Skeletal muscle satellite cell (primary cell): ENCODE measurements at regions not wholly inside any gene's neighbourhood (a gene's known extent, or its start where the extent isn't known, plus 50 kb on each side); places are given as distances from the start of the nearest gene placed in this dataset.
A peak's percentile ranks its signal among the peaks of the same experiment; 100 is the strongest.

ENCODE experiments used
- H3K27me3 ChIP-seq: 2 replicates; pipeline ENCODE4 v1.7.0; 2013; ENCODE audit warnings: low read length; ENCODE audit not compliant: control insufficient read depth, insufficient read depth
- H3K36me3 ChIP-seq: 2 replicates; pipeline ENCODE4 v1.7.0; 2013; ENCODE audit warnings: mild to moderate bottlenecking, control low read depth, low read length; ENCODE audit not compliant: insufficient read depth
- H3K4me1 ChIP-seq: 2 replicates; pipeline ENCODE4 v1.7.0; 2013; ENCODE audit warnings: low read length; ENCODE audit not compliant: control insufficient read depth, insufficient read depth
- H3K4me2 ChIP-seq: 2 replicates; pipeline ENCODE4 v1.7.0; 2013; ENCODE audit warnings: mild to moderate bottlenecking, low read length
- H3K4me3 ChIP-seq: 2 replicates; pipeline ENCODE4 v1.7.0; 2013; ENCODE audit warnings: low read length
- H3K9ac ChIP-seq: 2 replicates; pipeline ENCODE4 v1.7.0; 2013; ENCODE audit warnings: mild to moderate bottlenecking, low read depth, low read length, moderate library complexity
- H3K9me3 ChIP-seq: replicated peaks from 2 replicates; pipeline ENCODE4 v1.7.0; 2013; ENCODE audit warnings: mild to moderate bottlenecking, control low read depth, low read length

- Histone ChIP-seq H3K9me3 (no peaks in the 10 kb centered on the region), H3K4me2 (no peak overlapping the region), H3K4me3 (no peak overlapping the region), H3K27me3 (no peaks in the 10 kb centered on the region), H3K36me3 (no peaks in the 10 kb centered on the region), H3K9ac (no peak overlapping the region), H3K4me1 (no peaks in the 10 kb centered on the region)
Observed at GRCh38 chr3:157820157-157820517, 286.1 kb downstream of the SHOX2 start.

GRCh38 chr3:157819270-157820156, 286.7 kb downstream of the SHOX2 start:
- Histone ChIP-seq H3K4me1 (no peaks in the 10 kb centered on the region), H3K27me3 (no peaks in the 10 kb centered on the region), H3K36me3 (no peaks in the 10 kb centered on the region), H3K4me2 (no peak overlapping the region), H3K9ac (no peak overlapping the region), H3K4me3 (no peak overlapping the region), H3K9me3 (no peaks in the 10 kb centered on the region)

- Histone ChIP-seq H3K9me3 (no peaks in the 10 kb centered on the region), H3K4me3 (no peak overlapping the region), H3K27me3 (no peaks in the 10 kb centered on the region), H3K9ac (no peak overlapping the region), H3K4me1 (no peaks in the 10 kb centered on the region), H3K36me3 (no peaks in the 10 kb centered on the region), H3K4me2 (no peak overlapping the region)
Observed at GRCh38 chr3:157816896-157817295, 289.3 kb downstream of the SHOX2 start.

DNA sequence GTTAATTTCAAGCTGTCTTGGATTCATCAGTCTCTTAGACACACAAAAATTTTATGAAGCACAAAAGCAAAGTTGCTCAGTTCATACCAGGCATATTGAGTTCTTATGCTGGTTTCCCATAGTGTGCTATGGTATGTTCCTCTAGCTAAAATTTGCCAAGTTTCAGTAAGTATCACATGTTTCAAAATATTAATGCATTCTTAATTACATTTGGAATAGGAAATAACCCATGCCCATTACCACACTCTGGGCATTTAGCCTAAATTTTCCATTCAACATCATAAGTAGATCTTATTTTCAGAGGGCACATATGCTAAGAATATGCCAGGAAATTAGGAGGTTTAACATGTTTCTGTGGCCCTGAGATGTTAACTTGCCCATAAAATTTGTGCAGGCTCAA, 289.9 kb downstream of the SHOX2 start:
- Histone ChIP-seq H3K4me3 (no peak overlapping the region), H3K27me3 (no peaks in the 10 kb centered on the region), H3K4me1 (no peaks in the 10 kb centered on the region), H3K36me3 (no peaks in the 10 kb centered on the region), H3K4me2 (no peak overlapping the region), H3K9ac (no peak overlapping the region), H3K9me3 (no peaks in the 10 kb centered on the region)

- no peak overlapping the region for H3K4me3 ChIP-seq
- no peaks in the 10 kb centered on the region for H3K9me3 ChIP-seq
- no peaks in the 10 kb centered on the region for H3K36me3 ChIP-seq
- no peak overlapping the region for H3K4me2 ChIP-seq
- H3K4me1 ChIP-seq, result no peaks in the 10 kb centered on the region
- no peak overlapping the region for H3K9ac ChIP-seq
- H3K27me3 ChIP-seq, result no peaks in the 10 kb centered on the region
Observed at GRCh38 chr3:157815739-157816138, 290.5 kb downstream of the SHOX2 start.

DNA sequence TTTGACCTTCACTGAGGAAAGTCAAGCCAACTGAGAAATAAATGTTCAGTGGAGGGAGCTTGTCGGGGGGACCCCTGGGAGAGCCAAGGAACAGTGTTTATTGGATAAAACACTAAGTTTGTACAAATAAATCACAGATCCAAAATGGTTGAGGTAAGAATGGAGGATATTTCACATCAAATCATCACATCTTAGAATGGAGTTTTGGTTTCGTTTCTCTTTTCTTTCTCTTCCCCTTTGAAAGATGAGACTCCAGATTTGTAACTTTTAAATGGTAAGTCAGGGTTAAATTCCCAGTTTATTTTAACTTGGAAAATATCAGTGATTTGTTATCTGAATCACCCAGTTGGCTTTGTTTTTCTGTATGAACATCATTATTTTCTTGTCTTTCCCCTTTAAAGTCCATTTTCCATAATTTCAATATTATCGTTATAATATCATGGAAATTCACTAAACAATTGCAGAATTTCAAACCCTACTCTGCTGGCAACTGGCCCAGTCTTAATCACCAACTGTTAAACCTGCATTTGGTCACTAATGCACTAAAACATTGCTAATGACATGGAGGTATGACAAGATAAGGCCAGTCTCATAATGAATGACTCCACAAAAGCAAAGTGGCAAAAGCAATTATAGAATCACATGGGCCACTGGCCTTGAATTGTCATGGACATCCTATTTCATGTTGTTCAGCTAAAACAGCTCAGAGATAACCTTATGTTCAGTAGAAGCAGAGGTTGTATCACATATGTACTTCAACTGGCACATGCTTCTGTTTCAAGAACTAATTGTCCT, 295.1 kb downstream of the SHOX2 start:
- H3K9me3 ChIP-seq, result no peaks in the 10 kb centered on the region
- no peaks in the 10 kb centered on the region for H3K4me1 ChIP-seq
- no peak overlapping the region for H3K4me2 ChIP-seq
- no peaks in the 10 kb centered on the region for H3K36me3 ChIP-seq
- no peak overlapping the region for H3K4me3 ChIP-seq
- H3K27me3 ChIP-seq, result no peaks in the 10 kb centered on the region
- no peak overlapping the region for H3K9ac ChIP-seq

GRCh38 chr3:157807280-157807679, 298.9 kb downstream of the SHOX2 start:
- Histone ChIP-seq H3K36me3 (no peaks in the 10 kb centered on the region), H3K4me2 (no peak overlapping the region), H3K9me3 (no peaks in the 10 kb centered on the region), H3K4me1 (no peaks in the 10 kb centered on the region), H3K4me3 (no peak overlapping the region), H3K9ac (no peak overlapping the region), H3K27me3 (no peaks in the 10 kb centered on the region)

DNA sequence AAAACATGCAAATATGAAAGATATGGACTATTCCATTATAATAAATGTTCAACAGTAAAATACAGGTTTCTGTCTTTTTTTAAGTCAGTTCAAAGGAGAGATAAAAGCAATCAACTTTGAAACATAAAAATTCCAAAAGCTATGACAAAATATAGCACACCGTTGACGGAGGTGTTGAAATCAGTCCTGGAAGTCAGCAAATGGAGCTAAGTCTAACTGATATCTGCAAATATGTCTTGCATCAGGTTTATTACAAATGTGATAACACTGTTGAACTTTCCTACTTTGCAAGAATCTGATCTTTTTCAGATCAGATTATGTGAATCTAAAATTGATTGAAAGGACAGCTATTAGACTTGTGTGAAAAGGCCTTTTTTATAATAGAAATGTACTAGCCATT, 300.7 kb downstream of the SHOX2 start:
- Histone ChIP-seq H3K4me2 (no peak overlapping the region), H3K9ac (no peak overlapping the region), H3K36me3 (no peaks in the 10 kb centered on the region), H3K4me3 (no peak overlapping the region), H3K27me3 (no peaks in the 10 kb centered on the region), H3K4me1 (no peaks in the 10 kb centered on the region), H3K9me3 (no peaks in the 10 kb centered on the region)

- H3K4me3 ChIP-seq, result no peak overlapping the region
- H3K27me3 ChIP-seq, result no peaks in the 10 kb centered on the region
- no peaks in the 10 kb centered on the region for H3K36me3 ChIP-seq
- peaks cover 8% of the 10 kb centered on the region for H3K4me1 ChIP-seq
- H3K4me2 ChIP-seq, result peak overlapping the region; percentile 32
- no peak overlapping the region for H3K9ac ChIP-seq
- H3K9me3 ChIP-seq, result no peaks in the 10 kb centered on the region
Observed at GRCh38 chr3:157794771-157795170, 291.6 kb upstream of the VEPH1 start.

DNA sequence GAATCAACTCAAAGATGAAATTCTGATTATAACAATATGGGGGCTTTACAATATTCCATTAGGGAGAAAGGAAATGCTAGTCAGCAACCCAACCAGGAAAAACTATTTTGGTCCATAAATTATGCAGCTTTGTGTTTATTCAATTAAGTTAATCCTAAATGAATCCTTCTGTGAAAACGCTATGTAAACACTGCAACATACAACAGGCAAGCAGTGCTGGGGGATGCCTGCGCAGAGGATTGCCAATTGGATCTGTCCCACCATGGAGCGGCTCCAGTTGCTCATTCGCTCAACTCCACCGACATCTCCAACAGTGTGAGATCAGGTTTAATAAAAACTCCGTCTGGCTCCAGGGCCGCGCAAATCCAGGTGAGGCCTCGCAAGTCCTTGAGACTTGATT, 290.5 kb upstream of the VEPH1 start:
- Histone ChIP-seq H3K27me3 (no peaks in the 10 kb centered on the region), H3K4me1 (peaks cover 8% of the 10 kb centered on the region), H3K9me3 (no peaks in the 10 kb centered on the region), H3K36me3 (no peaks in the 10 kb centered on the region), H3K4me2 (no peak overlapping the region), H3K4me3 (no peak overlapping the region), H3K9ac (no peak overlapping the region)

DNA sequence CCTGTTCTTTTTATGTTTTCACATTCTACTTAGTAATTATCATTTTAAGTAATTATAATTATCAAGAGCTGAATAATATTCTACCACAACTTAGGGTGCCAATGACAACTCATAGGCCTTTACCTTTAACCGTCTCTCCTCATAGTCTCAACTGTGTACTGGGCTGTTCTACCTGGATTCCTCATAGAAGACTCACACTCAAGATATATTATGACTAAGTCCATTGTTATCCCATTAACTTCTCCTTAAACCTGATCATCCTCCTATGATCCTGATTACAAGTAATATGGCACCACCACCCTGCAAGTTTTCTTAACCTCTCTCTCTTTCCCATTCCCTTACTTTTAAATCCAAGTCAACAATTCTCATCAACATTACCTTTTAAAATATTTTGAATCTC, 285.9 kb upstream of the VEPH1 start:
- no peak overlapping the region for H3K4me2 ChIP-seq
- H3K9me3 ChIP-seq, result no peaks in the 10 kb centered on the region

More for the DNA sequence above, 285.9 kb upstream of the VEPH1 start:
- H3K9ac ChIP-seq, result no peak overlapping the region
- H3K4me3 ChIP-seq, result no peak overlapping the region
- H3K27me3 ChIP-seq, result no peaks in the 10 kb centered on the region
- no peaks in the 10 kb centered on the region for H3K36me3 ChIP-seq
- H3K4me1 ChIP-seq, result peaks cover 26% of the 10 kb centered on the region
